MM.1S (cell line): ENCODE measurements at regions not wholly inside any gene's neighbourhood (a gene's known extent, or its start where the extent isn't known, plus 50 kb on each side); places are given as distances from the start of the nearest gene placed in this dataset.

Source experiments
- EZH2 ChIP-seq: fragments of 300-600 bp; sonication (generic); optimal IDR thresholded peaks from 2 replicates; pipeline ENCODE3; 2017; ENCODE audit warnings: low read depth, mild to moderate bottlenecking, antibody characterized with exemption, low read length, mixed read lengths
- EZH2phosphoT487 ChIP-seq: fragments of 300-600 bp; sonication (generic); IDR thresholded peaks from 2 replicates; pipeline ENCODE4 v1.6.1; 2018; ENCODE audit warnings: antibody characterized with exemption, low read length
- TF ChIP-seq, protein P1 (sequence below): fragments of 300-600 bp; sonication (generic); IDR thresholded peaks from 2 replicates; pipeline ENCODE4 v1.5.1; 2016; ENCODE audit warnings: antibody characterized with exemption, low read length, mixed read lengths

GRCh38 chr12:126708492-126708896 is 1558.5 kb upstream of the TMEM132C start:
- TF ChIP-seq, protein P1, sequence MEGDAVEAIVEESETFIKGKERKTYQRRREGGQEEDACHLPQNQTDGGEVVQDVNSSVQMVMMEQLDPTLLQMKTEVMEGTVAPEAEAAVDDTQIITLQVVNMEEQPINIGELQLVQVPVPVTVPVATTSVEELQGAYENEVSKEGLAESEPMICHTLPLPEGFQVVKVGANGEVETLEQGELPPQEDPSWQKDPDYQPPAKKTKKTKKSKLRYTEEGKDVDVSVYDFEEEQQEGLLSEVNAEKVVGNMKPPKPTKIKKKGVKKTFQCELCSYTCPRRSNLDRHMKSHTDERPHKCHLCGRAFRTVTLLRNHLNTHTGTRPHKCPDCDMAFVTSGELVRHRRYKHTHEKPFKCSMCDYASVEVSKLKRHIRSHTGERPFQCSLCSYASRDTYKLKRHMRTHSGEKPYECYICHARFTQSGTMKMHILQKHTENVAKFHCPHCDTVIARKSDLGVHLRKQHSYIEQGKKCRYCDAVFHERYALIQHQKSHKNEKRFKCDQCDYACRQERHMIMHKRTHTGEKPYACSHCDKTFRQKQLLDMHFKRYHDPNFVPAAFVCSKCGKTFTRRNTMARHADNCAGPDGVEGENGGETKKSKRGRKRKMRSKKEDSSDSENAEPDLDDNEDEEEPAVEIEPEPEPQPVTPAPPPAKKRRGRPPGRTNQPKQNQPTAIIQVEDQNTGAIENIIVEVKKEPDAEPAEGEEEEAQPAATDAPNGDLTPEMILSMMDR = no peak
- TF ChIP-seq EZH2 (no peak), EZH2phosphoT487 (no peak)
